ENCODE measurements at regions not wholly inside any gene's neighbourhood (a gene's known extent, or its start where the extent isn't known, plus 50 kb on each side); places are given as distances from the start of the nearest gene placed in this dataset.

DNA sequence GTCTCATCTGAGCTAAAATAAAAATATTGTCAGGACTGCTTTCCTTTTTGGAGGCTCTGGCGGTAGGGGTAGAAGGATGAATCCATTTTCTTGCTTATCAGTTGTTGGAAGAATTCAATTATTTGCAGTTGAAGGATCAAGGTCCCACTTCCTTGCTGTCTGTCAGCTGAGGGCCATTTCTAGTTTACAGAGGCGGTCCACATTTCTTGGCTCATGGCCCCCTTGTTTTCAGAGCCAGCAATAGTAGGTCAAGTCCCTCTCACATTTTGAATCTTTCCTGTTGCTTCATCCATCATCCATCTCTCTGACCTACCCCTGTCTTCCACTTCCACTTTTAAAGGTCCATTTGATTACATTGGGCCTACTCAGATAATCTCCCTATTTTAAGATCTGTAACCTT, 1099.3 kb upstream of the DIAPH2 start:
- TF ChIP-seq, protein P1, sequence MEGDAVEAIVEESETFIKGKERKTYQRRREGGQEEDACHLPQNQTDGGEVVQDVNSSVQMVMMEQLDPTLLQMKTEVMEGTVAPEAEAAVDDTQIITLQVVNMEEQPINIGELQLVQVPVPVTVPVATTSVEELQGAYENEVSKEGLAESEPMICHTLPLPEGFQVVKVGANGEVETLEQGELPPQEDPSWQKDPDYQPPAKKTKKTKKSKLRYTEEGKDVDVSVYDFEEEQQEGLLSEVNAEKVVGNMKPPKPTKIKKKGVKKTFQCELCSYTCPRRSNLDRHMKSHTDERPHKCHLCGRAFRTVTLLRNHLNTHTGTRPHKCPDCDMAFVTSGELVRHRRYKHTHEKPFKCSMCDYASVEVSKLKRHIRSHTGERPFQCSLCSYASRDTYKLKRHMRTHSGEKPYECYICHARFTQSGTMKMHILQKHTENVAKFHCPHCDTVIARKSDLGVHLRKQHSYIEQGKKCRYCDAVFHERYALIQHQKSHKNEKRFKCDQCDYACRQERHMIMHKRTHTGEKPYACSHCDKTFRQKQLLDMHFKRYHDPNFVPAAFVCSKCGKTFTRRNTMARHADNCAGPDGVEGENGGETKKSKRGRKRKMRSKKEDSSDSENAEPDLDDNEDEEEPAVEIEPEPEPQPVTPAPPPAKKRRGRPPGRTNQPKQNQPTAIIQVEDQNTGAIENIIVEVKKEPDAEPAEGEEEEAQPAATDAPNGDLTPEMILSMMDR (conservative IDR thresholded peaks at IDR 0.05) = no peak
- H3K4me3 Mint-ChIP-seq = no peak overlapping the region
- no peak overlapping the region for H3K27ac Mint-ChIP-seq

GRCh38 chrX:95612350-95612749, 1072.3 kb upstream of the DIAPH2 start:
- H3K4me3 Mint-ChIP-seq = no peak overlapping the region
- no peak for DNase-seq (ENCODE audit: extremely low spot score, unreplicated experiment)
- H3K4me1 Mint-ChIP-seq (ENCODE audit: unreplicated experiment) = no peaks in the 10 kb centered on the region
- no peaks in the 10 kb centered on the region for H3K36me3 Mint-ChIP-seq
- H3K9me3 Mint-ChIP-seq = no peaks in the 10 kb centered on the region
- TF ChIP-seq, protein P1 (conservative IDR thresholded peaks at IDR 0.05) = no peak
- H3K27ac Mint-ChIP-seq = no peak overlapping the region
- H3K27me3 Mint-ChIP-seq = no peaks in the 10 kb centered on the region

More for the DNA sequence above, 1099.3 kb upstream of the DIAPH2 start:
- Mint-ChIP-seq H3K27me3 (no peaks in the 10 kb centered on the region), H3K4me1 (ENCODE audit: unreplicated experiment) (no peaks in the 10 kb centered on the region), H3K36me3 (no peaks in the 10 kb centered on the region), H3K9me3 (no peaks in the 10 kb centered on the region)
- no peak for DNase-seq (ENCODE audit: extremely low spot score, unreplicated experiment)

DNA sequence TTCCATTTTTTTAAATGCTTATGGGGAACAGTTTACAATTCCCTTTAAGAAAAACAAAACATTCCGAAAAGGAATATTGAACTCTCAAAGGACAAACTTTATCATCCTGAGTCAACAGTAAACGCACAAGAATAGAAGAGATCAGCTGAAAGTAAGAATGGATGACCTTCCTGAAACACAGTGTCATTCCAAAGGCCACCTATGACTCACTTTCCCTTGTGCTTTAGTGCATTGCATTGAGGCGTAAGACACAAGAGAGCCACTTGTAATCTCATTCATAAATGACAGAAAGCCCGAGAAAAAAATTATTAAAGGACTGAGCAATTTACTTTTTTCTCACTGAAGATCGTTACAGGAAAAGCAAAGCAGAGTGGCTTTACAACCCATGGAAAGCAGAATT, 1062.4 kb upstream of the DIAPH2 start:
- Mint-ChIP-seq H3K9me3 (no peaks in the 10 kb centered on the region), H3K4me1 (ENCODE audit: unreplicated experiment) (no peaks in the 10 kb centered on the region), H3K27ac (no peak overlapping the region), H3K4me3 (no peak overlapping the region), H3K27me3 (no peaks in the 10 kb centered on the region), H3K36me3 (no peaks in the 10 kb centered on the region)
- TF ChIP-seq, protein P1 (conservative IDR thresholded peaks at IDR 0.05) = no peak
- DNase-seq (ENCODE audit: extremely low spot score, unreplicated experiment) = no peak

DNA sequence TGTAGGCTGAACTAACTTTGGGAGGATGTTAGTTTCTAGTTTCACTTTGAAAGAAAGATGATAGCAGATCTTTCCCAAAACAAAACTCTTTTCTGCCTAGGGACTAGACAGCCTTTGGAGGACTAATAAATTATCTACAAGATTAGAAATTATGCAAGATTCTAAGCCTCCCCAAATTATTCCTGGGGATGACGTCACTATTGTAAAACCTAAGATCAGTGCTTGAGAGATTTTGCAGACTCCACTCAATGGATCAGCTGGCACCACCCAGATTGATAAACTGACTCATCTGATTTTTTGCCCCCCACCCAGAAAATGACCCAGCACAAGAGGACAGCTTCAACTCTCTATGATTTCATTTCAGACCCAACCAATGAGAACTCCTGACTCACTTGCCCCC, 1057.9 kb upstream of the DIAPH2 start:
- Mint-ChIP-seq H3K9me3 (peaks cover 3% of the 10 kb centered on the region), H3K27ac (no peak overlapping the region), H3K27me3 (no peaks in the 10 kb centered on the region), H3K36me3 (no peaks in the 10 kb centered on the region), H3K4me1 (ENCODE audit: unreplicated experiment) (no peaks in the 10 kb centered on the region), H3K4me3 (no peak overlapping the region)
- TF ChIP-seq, protein P1 (conservative IDR thresholded peaks at IDR 0.05) = no peak
- DNase-seq (ENCODE audit: extremely low spot score, unreplicated experiment) = no peak

GRCh38 chrX:95628796-95629195, 1055.8 kb upstream of the DIAPH2 start:
- Mint-ChIP-seq H3K4me1 (ENCODE audit: unreplicated experiment) (no peaks in the 10 kb centered on the region), H3K27me3 (no peaks in the 10 kb centered on the region), H3K27ac (no peak overlapping the region), H3K4me3 (no peak overlapping the region), H3K36me3 (no peaks in the 10 kb centered on the region), H3K9me3 (peaks cover 3% of the 10 kb centered on the region)
- TF ChIP-seq, protein P1 (conservative IDR thresholded peaks at IDR 0.05) = no peak
- DNase-seq (ENCODE audit: extremely low spot score, unreplicated experiment) = no peak

DNA sequence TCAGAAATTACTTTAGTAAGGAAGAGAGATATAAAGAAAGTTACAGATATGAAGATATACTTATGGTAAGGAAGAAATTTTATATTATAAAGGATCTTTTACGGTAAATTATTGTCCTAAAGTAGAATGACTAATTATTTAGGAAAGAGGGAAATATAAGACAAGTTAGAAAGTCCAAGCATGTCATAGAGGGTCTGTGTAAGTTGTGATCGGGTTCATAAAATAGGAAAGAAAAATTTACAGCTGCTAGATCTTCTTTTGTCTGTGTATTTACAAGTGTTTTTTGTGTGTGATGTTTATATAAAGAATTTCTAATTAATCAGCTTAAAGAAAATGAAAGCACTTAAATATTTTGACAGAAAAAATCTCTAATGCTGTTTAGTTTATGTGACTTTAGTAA, 1054.9 kb upstream of the DIAPH2 start:
- Mint-ChIP-seq H3K4me1 (ENCODE audit: unreplicated experiment) (no peaks in the 10 kb centered on the region), H3K9me3 (peaks cover 3% of the 10 kb centered on the region), H3K4me3 (no peak overlapping the region), H3K36me3 (no peaks in the 10 kb centered on the region), H3K27me3 (no peaks in the 10 kb centered on the region), H3K27ac (no peak overlapping the region)
- no peak for DNase-seq (ENCODE audit: extremely low spot score, unreplicated experiment)
- TF ChIP-seq, protein P1 (conservative IDR thresholded peaks at IDR 0.05) = no peak
